ENCODE measurements at regions not wholly inside any gene's neighbourhood (a gene's known extent, or its start where the extent isn't known, plus 50 kb on each side); places are given as distances from the start of the nearest gene placed in this dataset.

DNA sequence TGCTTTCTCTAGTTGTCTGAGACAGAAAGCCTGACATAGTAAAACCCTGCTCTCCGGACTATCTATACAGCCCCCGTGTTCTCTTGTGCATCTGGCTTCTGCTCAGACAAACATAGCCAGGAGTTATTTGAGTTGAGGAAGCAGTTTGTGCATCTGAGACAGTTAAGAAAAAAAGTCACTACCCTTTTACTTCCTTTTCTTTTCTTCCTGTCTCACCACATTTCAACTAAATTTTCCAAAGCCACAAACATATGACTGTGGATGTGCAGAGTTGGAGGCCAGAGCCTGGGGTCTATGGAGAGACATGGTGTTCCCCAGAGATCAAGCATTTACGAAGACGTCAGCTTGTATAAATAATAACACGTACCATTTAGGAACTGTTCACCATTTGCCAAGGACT is 158.5 kb upstream of the FGGY start:
- TF ChIP-seq CTCF (IDR thresholded peaks at IDR 0.05; ENCODE audit: control extremely low read depth in 1 of 3, insufficient read depth in 1 of 3, low read depth in 1 of 3, low read length in 3 of 3) (no peak), POLR2A (IDR thresholded peaks at IDR 0.05; ENCODE audit: control extremely low read depth in 1 of 2, low read depth in 2 of 2, low read length in 2 of 2) (no peak), RAD21 (IDR thresholded peaks at IDR 0.05 in 1 of 2, conservative IDR thresholded peaks at IDR 0.05 in 1 of 2; ENCODE audit: low read depth in 2 of 2, low read length in 2 of 2) (no peak), EGR1 (IDR thresholded peaks at IDR 0.05; ENCODE audit: borderline replicate concordance, low read depth, low read length) (no peak), ASH2L (IDR thresholded peaks at IDR 0.05; ENCODE audit: low read length) (no peak), POLR2AphosphoS5 (IDR thresholded peaks at IDR 0.05; ENCODE audit: low read depth, low read length) (no peak), EZH2 (IDR thresholded peaks at IDR 0.05; ENCODE audit: low read depth, low read length, severe bottlenecking) (no peak), BACH1 (IDR thresholded peaks at IDR 0.05; ENCODE audit: low read length) (no peak), RFX5 (IDR thresholded peaks at IDR 0.05; ENCODE audit: borderline replicate concordance, low read depth, low read length) (no peak)

Data from H1 (cell line).